Liver (tissue), 8 donors: ENCODE measurements at regions not wholly inside any gene's neighbourhood (a gene's known extent, or its start where the extent isn't known, plus 50 kb on each side); places are given as distances from the start of the nearest gene placed in this dataset.

Experiments used
- DNase-seq: peaks from one replicate; pipeline ENCODE4 v3.0.0-alpha.2; 2017; ENCODE audit warnings: low spot score
- H3K27ac ChIP-seq, 2 donors: one replicate each; pipeline ENCODE4 v1.7.0; 2013; ENCODE audit warnings: inconsistent platforms in 2 of 2, low read length in 2 of 2, control low read depth in 1 of 2, low read depth in 1 of 2, mild to moderate bottlenecking in 1 of 2
- H3K27me3 ChIP-seq, 4 donors: one replicate each; pipeline versions ENCODE4 v1.6.1 to v1.7.0; 2013; ENCODE audit warnings: low read length in 3 of 4, inconsistent platforms in 1 of 4, mild to moderate bottlenecking in 1 of 4, moderate library complexity in 1 of 4; ENCODE audit not compliant: control insufficient read depth in 4 of 4, insufficient read depth in 4 of 4
- H3K36me3 ChIP-seq, 4 donors: one replicate each; pipeline versions ENCODE4 v1.6.1 to v1.7.0; 2013; ENCODE audit warnings: low read length in 3 of 4, mild to moderate bottlenecking in 3 of 4, low read depth in 1 of 4, moderate library complexity in 1 of 4; ENCODE audit not compliant: control insufficient read depth in 4 of 4, insufficient read depth in 3 of 4
- H3K4me1 ChIP-seq, 4 donors: one replicate each; pipeline versions ENCODE4 v1.6.1 to v1.7.0; 2013; ENCODE audit warnings: low read length in 3 of 4, mild to moderate bottlenecking in 3 of 4, moderate library complexity in 1 of 4; ENCODE audit not compliant: control insufficient read depth in 4 of 4, insufficient read depth in 4 of 4
- H3K4me3 ChIP-seq, 3 donors: one replicate each; pipeline versions ENCODE4 v1.6.1 to v1.7.0; 2013; ENCODE audit warnings: low read length in 3 of 3, control low read depth in 1 of 3, low read depth in 1 of 3, mild to moderate bottlenecking in 1 of 3
- H3K9ac ChIP-seq, 2 donors: one replicate each; pipeline ENCODE4 v1.7.0; 2013; ENCODE audit warnings: low read length in 2 of 2, mild to moderate bottlenecking in 2 of 2, moderate library complexity in 2 of 2, control low read depth in 1 of 2, low read depth in 1 of 2
- H3K9me3 ChIP-seq, 4 donors: one replicate each; pipeline versions ENCODE4 v1.6.1 to v1.7.0; 2013; ENCODE audit warnings: low read length in 3 of 4; ENCODE audit not compliant: control insufficient read depth in 4 of 4
- EGR1 ChIP-seq, 2 donors: IDR thresholded peaks; 2 replicates each; pipeline ENCODE4 v1.6.1; 2016 to 2018; ENCODE audit warnings: antibody characterized with exemption in 2 of 2, low read depth in 2 of 2
- FOXA2 ChIP-seq: IDR thresholded peaks from 2 replicates; pipeline ENCODE4 v1.6.1; 2016; ENCODE audit warnings: antibody characterized with exemption
- GABPA ChIP-seq, 2 donors: IDR thresholded peaks in 1 of 2; conservative IDR thresholded peaks in 1 of 2; 2 replicates each; pipeline ENCODE4 v1.6.1; 2016; ENCODE audit warnings: antibody characterized with exemption in 2 of 2, mild to moderate bottlenecking in 1 of 2, moderate library complexity in 1 of 2
- HNF4A ChIP-seq, 2 donors: conservative IDR thresholded peaks; 2 replicates each; pipeline ENCODE4 v1.6.1; 2016; ENCODE audit warnings: antibody characterized with exemption in 2 of 2, mild to moderate bottlenecking in 2 of 2
- HNF4G ChIP-seq: IDR thresholded peaks from 2 replicates; pipeline ENCODE4 v1.6.1; 2016; ENCODE audit warnings: antibody characterized with exemption
- JUND ChIP-seq, 2 donors: IDR thresholded peaks; 2 replicates each; pipeline ENCODE4 v1.6.1; 2016; ENCODE audit warnings: antibody characterized with exemption in 2 of 2
- NR2F2 ChIP-seq: IDR thresholded peaks from 2 replicates; pipeline ENCODE4 v1.6.1; 2016; ENCODE audit warnings: antibody characterized with exemption
- REST ChIP-seq: IDR thresholded peaks from 2 replicates; pipeline ENCODE4 v1.6.1; 2016; ENCODE audit warnings: antibody characterized with exemption, mild to moderate bottlenecking
- SP1 ChIP-seq: IDR thresholded peaks from 2 replicates; pipeline ENCODE4 v1.6.1; 2018; ENCODE audit warnings: antibody characterized with exemption, mild to moderate bottlenecking
- TAF1 ChIP-seq: conservative IDR thresholded peaks from 2 replicates; pipeline ENCODE4 v1.6.1; 2016; ENCODE audit warnings: antibody characterized with exemption, mild to moderate bottlenecking
- WGBS: extraction: QIAGEN DNeasy Blood & Tissue Kit; methylation state at CpG from one replicate; pipeline ENCODE4 v1.1.7; 2013; 5-methylcytosine and 5-hydroxymethylcytosine counted together
- TF ChIP-seq, protein P1 (sequence below): IDR thresholded peaks from 2 replicates; pipeline ENCODE4 v1.6.1; 2016; ENCODE audit warnings: antibody characterized with exemption
- TF ChIP-seq, protein P2 (sequence below): IDR thresholded peaks from 2 replicates; pipeline ENCODE4 v1.6.1; 2016; ENCODE audit warnings: antibody characterized with exemption
- TF ChIP-seq, protein P3 (sequence below): fragments of 150-350 bp; IDR thresholded peaks from 2 replicates; pipeline ENCODE4 v1.5.1; 2017; ENCODE audit warnings: improper control_type of control experiment, low read depth, low read length; ENCODE audit not compliant: missing input control
- donor health status: healthy.
- donor health status: healthy.
- donor health status: healthy.
- donor health status: healthy.
- donor health status: healthy.

- peaks cover 4 to 24% (median 14%) of the 10 kb centered on the region in 4 donors for H3K4me1 ChIP-seq
- WGBS = 72% methylated on average over 3 of the region's 3 CpGs
Observed at GRCh38 chr18:70419526-70419925, 130.7 kb downstream of the SOCS6 start.

More at GRCh38 chr18:70419526-70419925, 130.7 kb downstream of the SOCS6 start:
- Histone ChIP-seq H3K36me3 (no peaks in the 10 kb centered on the region), H3K4me3 (no peak overlapping the region), H3K9me3 (no peaks in the 10 kb centered on the region), H3K27ac (peak overlapping the region; percentile 91 to 94), H3K9ac (peak overlapping the region in 1 of 2 donors; percentile 21), H3K27me3 (no peaks in the 10 kb centered on the region)
- no peak for DNase-seq
- TF ChIP-seq JUND (IDR thresholded peaks at IDR 0.05) (no peak), NR2F2 (no peak), SP1 (no peak), GABPA (IDR thresholded peaks at IDR 0.05 in 1 of 2, conservative IDR thresholded peaks at IDR 0.05 in 1 of 2) (no peak), FOXA2 (no peak), TAF1 (no peak), EGR1 (IDR thresholded peaks at IDR 0.05; ENCODE audit: low read depth in 2 of 2) (no peak), HNF4A (conservative IDR thresholded peaks at IDR 0.05) (no peak), REST (no peak), HNF4G (no peak)
- TF ChIP-seq, protein P1, sequence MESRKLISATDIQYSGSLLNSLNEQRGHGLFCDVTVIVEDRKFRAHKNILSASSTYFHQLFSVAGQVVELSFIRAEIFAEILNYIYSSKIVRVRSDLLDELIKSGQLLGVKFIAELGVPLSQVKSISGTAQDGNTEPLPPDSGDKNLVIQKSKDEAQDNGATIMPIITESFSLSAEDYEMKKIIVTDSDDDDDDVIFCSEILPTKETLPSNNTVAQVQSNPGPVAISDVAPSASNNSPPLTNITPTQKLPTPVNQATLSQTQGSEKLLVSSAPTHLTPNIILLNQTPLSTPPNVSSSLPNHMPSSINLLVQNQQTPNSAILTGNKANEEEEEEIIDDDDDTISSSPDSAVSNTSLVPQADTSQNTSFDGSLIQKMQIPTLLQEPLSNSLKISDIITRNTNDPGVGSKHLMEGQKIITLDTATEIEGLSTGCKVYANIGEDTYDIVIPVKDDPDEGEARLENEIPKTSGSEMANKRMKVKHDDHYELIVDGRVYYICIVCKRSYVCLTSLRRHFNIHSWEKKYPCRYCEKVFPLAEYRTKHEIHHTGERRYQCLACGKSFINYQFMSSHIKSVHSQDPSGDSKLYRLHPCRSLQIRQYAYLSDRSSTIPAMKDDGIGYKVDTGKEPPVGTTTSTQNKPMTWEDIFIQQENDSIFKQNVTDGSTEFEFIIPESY = no peak
- TF ChIP-seq, protein P2, sequence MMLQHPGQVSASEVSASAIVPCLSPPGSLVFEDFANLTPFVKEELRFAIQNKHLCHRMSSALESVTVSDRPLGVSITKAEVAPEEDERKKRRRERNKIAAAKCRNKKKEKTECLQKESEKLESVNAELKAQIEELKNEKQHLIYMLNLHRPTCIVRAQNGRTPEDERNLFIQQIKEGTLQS = no peak
- TF ChIP-seq, protein P3, sequence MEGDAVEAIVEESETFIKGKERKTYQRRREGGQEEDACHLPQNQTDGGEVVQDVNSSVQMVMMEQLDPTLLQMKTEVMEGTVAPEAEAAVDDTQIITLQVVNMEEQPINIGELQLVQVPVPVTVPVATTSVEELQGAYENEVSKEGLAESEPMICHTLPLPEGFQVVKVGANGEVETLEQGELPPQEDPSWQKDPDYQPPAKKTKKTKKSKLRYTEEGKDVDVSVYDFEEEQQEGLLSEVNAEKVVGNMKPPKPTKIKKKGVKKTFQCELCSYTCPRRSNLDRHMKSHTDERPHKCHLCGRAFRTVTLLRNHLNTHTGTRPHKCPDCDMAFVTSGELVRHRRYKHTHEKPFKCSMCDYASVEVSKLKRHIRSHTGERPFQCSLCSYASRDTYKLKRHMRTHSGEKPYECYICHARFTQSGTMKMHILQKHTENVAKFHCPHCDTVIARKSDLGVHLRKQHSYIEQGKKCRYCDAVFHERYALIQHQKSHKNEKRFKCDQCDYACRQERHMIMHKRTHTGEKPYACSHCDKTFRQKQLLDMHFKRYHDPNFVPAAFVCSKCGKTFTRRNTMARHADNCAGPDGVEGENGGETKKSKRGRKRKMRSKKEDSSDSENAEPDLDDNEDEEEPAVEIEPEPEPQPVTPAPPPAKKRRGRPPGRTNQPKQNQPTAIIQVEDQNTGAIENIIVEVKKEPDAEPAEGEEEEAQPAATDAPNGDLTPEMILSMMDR = no peak
